Epithelial cell of esophagus (primary cell): ENCODE measurements at regions not wholly inside any gene's neighbourhood (a gene's known extent, or its start where the extent isn't known, plus 50 kb on each side); places are given as distances from the start of the nearest gene placed in this dataset.

ENCODE experiments used
- DNase-seq: peaks from one replicate; pipeline ENCODE4 v3.0.0; 2010; ENCODE audit warnings: low read depth
- H3K4me3 ChIP-seq: 2 replicates; pipeline ENCODE4 v1.5.1; 2011; ENCODE audit warnings: mild to moderate bottlenecking, low read length, control low read depth
- CTCF ChIP-seq: IDR thresholded peaks from 2 replicates; pipeline ENCODE4 v1.5.1; 2011; ENCODE audit warnings: low read depth, mild to moderate bottlenecking, low read length, control low read depth, inconsistent platforms; ENCODE audit not compliant: insufficient read depth; ENCODE audit errors: missing control alignments

- DNase-seq: peak; percentile 71
- no peak overlapping the region for H3K4me3 ChIP-seq
- no peak for TF ChIP-seq CTCF
Observed at GRCh38 chr2:193793914-193794313, 1599.2 kb upstream of the TMEFF2 start.

DNA sequence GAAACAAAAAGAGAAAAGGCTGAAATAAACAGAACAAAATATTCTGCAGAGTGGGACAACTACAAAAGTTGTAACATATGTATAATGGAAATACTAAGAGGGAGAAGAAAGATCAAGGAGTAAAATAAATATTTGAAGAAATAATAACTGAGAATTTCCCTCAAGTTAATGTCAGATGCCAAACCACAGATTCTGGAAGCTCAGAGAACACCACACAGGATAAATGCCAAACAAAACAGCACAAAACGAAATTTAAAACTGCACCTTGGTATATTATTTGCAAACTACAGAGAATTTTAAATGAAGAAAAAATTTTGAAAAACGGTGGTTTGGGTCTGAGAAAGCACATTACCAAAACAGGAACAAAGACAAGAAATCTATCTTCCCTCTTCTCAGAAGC is 1588.9 kb upstream of the TMEFF2 start:
- DNase-seq: no peak
- TF ChIP-seq CTCF: no peak
- H3K4me3 ChIP-seq: no peak overlapping the region

DNA sequence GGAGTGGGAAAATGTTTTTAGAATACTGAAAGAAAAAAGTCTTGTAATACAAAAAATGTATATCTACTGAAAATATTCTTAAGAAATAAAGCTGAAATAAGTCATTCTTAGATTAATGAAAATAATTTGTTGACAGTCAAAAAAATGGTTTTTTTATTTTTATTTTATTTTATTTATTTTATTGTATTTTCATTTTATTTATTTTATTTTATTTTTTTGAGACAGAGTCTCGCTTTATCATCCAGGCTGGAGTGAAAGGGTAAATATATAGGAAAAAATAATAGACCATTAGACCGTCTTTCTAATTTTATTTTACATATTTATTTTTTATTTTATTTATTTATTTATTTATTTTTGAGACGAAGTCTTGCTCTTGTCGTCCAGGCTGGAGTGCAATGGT is 1583.6 kb upstream of the TMEFF2 start:
- no peak for TF ChIP-seq CTCF
- no peak for DNase-seq
- H3K4me3 ChIP-seq: no peak overlapping the region

- DNase-seq: no peak
- no peak for TF ChIP-seq CTCF
- no peak overlapping the region for H3K4me3 ChIP-seq
Observed at GRCh38 chr2:193776988-193777387, 1582.3 kb upstream of the TMEFF2 start.

DNA sequence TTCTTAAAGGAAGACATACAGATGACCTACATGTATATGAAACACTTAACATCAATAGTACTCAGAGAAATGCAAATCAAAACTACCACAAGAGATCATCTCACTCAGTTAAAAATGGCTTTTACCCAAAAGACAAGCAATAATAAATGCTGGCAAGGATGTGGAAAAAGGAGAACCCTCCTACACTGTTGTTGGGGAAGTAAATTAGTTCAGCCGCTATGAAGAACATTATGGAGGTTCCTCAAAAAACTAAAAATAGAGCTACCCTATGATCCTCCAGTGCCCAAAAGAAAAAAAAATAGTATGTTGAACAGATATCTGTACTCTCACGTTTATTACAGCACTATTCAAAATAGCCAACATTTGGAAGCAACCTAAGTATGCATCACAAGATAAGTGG is 1579.4 kb upstream of the TMEFF2 start:
- TF ChIP-seq CTCF: no peak
- H3K4me3 ChIP-seq: no peak overlapping the region
- no peak for DNase-seq

- H3K4me3 ChIP-seq: no peak overlapping the region
- no peak for TF ChIP-seq CTCF
- no peak for DNase-seq
Observed at GRCh38 chr2:193751299-193751698, 1556.6 kb upstream of the TMEFF2 start.

DNA sequence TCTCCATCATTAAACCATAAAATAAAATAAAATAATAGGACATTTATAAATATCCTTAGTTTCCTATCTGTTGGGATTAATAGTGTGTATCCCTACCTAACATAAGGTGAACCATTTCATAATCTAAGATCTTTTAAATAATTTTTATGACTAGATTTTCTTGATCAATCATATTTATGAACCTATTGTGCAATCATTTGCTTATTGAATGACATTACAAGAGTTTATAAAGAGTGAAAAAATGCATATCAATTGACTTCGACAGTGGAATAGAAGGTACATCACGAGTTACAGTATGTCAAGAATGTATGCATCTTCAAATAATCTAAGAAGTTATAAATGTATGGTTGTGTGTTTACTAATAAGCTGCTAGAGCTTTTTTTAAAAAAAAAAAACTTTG is 1554.8 kb upstream of the TMEFF2 start:
- DNase-seq: no peak
- no peak overlapping the region for H3K4me3 ChIP-seq
- no peak for TF ChIP-seq CTCF
